Endothelial cell of umbilical vein (primary cell): ENCODE measurements at regions not wholly inside any gene's neighbourhood (a gene's known extent, or its start where the extent isn't known, plus 50 kb on each side); places are given as distances from the start of the nearest gene placed in this dataset.

ENCODE experiments used
- BruUV-seq: library from RNA; stranded (reverse); fragments of 400-500 nt; replicated peaks from 2 replicates; lab custom pipeline; 2021; lab: Mats Ljungman, UMichigan
- CTCF ChIA-PET: fragments of 300-600, 350-600 bp; sonication (Branson Sonifier 250); formaldehyde crosslinking; loops from one replicate; lab custom pipeline; 2021; ENCODE audit warnings: antibody characterized with exemption, inconsistent platforms; lab: Charles Lee
- POLR2A ChIA-PET: fragments of 300-600, 350-600 bp; sonication (Branson Sonifier 250); formaldehyde crosslinking; loops from one replicate; lab custom pipeline; 2021; ENCODE audit warnings: antibody characterized with exemption, inconsistent platforms; lab: Charles Lee
- DNase-seq: peaks from one replicate; pipeline ENCODE4 v3.0.0-alpha.2; 2011; ENCODE audit warnings: low read depth, low spot score
- FAIRE-seq: peaks from 2 replicates; lab custom pipeline; 2011; peaks lifted over from hg19 to GRCh38; lab: Jason Lieb, UNC
- H2AFZ ChIP-seq: 2 replicates; pipeline ENCODE4 v1.6.0; 2012; ENCODE audit warnings: low read depth, low read length, control low read depth, inconsistent platforms
- H3K27ac ChIP-seq: 2 replicates; pipeline ENCODE4 v1.5.1; 2011; ENCODE audit warnings: low read depth, mild to moderate bottlenecking, control low read depth, low read length, moderate library complexity; ENCODE audit not compliant: insufficient read depth
- H3K27me3 ChIP-seq, 2 experiments: 2 replicates each; pipeline versions ENCODE4 v1.6.0 to v1.6.1; 2011; ENCODE audit warnings: low read length in 2 of 2, mixed read lengths in 1 of 2; ENCODE audit not compliant: control insufficient read depth in 2 of 2, insufficient read depth in 2 of 2
- H3K36me3 ChIP-seq, 2 experiments: 2 replicates in 1 of 2; 3 replicates in 1 of 2; pipeline ENCODE4 v1.5.1; 2011; ENCODE audit warnings: low read length in 2 of 2, mild to moderate bottlenecking in 1 of 2, moderate library complexity in 1 of 2; ENCODE audit not compliant: control insufficient read depth in 2 of 2, insufficient read depth in 2 of 2; ENCODE audit errors: extremely low read depth in 1 of 2
- H3K4me1 ChIP-seq: 3 replicates; pipeline ENCODE4 v1.5.1; 2011; ENCODE audit warnings: mild to moderate bottlenecking, low read length; ENCODE audit not compliant: control insufficient read depth, insufficient read depth; ENCODE audit errors: extremely low read depth
- H3K4me2 ChIP-seq: 2 replicates; pipeline ENCODE4 v1.6.1; 2011; ENCODE audit warnings: low read length, control low read depth, mixed read lengths; ENCODE audit not compliant: insufficient read depth
- H3K4me3 ChIP-seq, 3 experiments: fragments of 200-600 bp in 1 of 3; sonication (generic), shearing (Covaris generic) in 1 of 3; replicated peaks in 1 of 3; 2 replicates each; pipeline ENCODE4 v1.5.1; 2011 to 2016; ENCODE audit warnings: control low read depth in 3 of 3, low read length in 3 of 3, mild to moderate bottlenecking in 2 of 3, inconsistent platforms in 1 of 3, low read depth in 1 of 3, moderate library complexity in 1 of 3; ENCODE audit not compliant: insufficient read depth in 1 of 3
- H3K79me2 ChIP-seq: 2 replicates; pipeline ENCODE4 v1.6.0; 2012; ENCODE audit warnings: low read length, inconsistent platforms; ENCODE audit not compliant: control insufficient read depth, insufficient read depth
- H3K9ac ChIP-seq: replicated peaks from 2 replicates; pipeline ENCODE3; 2011; ENCODE audit warnings: low read length, control low read depth; ENCODE audit not compliant: insufficient read depth; ENCODE audit errors: extremely low read depth
- H3K9me1 ChIP-seq: replicated peaks from 3 replicates; pipeline ENCODE4 v1.6.0; 2011; ENCODE audit warnings: mild to moderate bottlenecking, low read length; ENCODE audit not compliant: control insufficient read depth, insufficient read depth; ENCODE audit errors: extremely low read depth
- H3K9me3 ChIP-seq: replicated peaks from 2 replicates; pipeline ENCODE4 v1.5.1; 2012; ENCODE audit warnings: low read length, inconsistent platforms; ENCODE audit not compliant: control insufficient read depth, insufficient read depth
- H4K20me1 ChIP-seq: replicated peaks from 2 replicates; pipeline ENCODE3; 2011; ENCODE audit warnings: mild to moderate bottlenecking, low read length; ENCODE audit not compliant: control insufficient read depth, insufficient read depth; ENCODE audit errors: extremely low read depth
- CTCF ChIP-seq, 2 donors: IDR thresholded peaks; 1 replicate in 1 of 2; 2 replicates in 1 of 2; pipeline ENCODE4 v1.5.1; 2011; ENCODE audit warnings: low read length in 2 of 2, mild to moderate bottlenecking in 2 of 2, moderate library complexity in 2 of 2, control low read depth in 1 of 2, inconsistent platforms in 1 of 2, low read depth in 1 of 2; ENCODE audit not compliant: insufficient read depth in 1 of 2; ENCODE audit errors: extremely low read depth in 1 of 2
- EZH2 ChIP-seq: IDR thresholded peaks from 2 replicates; pipeline ENCODE4 v1.6.1; 2012; ENCODE audit warnings: borderline replicate concordance, low read depth, mild to moderate bottlenecking, moderate library complexity, low read length, inconsistent platforms; ENCODE audit not compliant: severe bottlenecking
- FOS ChIP-seq: IDR thresholded peaks from 2 replicates; pipeline ENCODE4 v1.6.1; 2011; ENCODE audit warnings: mild to moderate bottlenecking, low read length, moderate library complexity, borderline replicate concordance; ENCODE audit not compliant: insufficient read depth
- GATA2 ChIP-seq: IDR thresholded peaks from 2 replicates; pipeline ENCODE4 v1.7.0; 2011; ENCODE audit warnings: low read depth, mild to moderate bottlenecking, moderate library complexity, mixed read lengths, low read length; ENCODE audit not compliant: insufficient read length, insufficient read depth
- JUN ChIP-seq: IDR thresholded peaks from 2 replicates; pipeline ENCODE4 v1.6.1; 2011; ENCODE audit warnings: borderline replicate concordance, low read depth; ENCODE audit not compliant: insufficient read length, insufficient read depth
- MAX ChIP-seq: IDR thresholded peaks from 2 replicates; pipeline ENCODE4 v1.6.1; 2011; ENCODE audit not compliant: insufficient read depth, insufficient read length
- MYC ChIP-seq: IDR thresholded peaks from one replicate; pipeline ENCODE4 v1.6.1; 2011; ENCODE audit warnings: mild to moderate bottlenecking, low read depth, low read length
- POLR2A ChIP-seq: IDR thresholded peaks from 2 replicates; pipeline ENCODE4 v1.6.1; 2012; ENCODE audit warnings: low read depth, mild to moderate bottlenecking, control low read depth, low read length
- POLR2AphosphoS5 ChIP-seq: IDR thresholded peaks from 2 replicates; pipeline ENCODE4 v1.6.1; 2012; ENCODE audit warnings: low read depth, mild to moderate bottlenecking, control low read depth, low read length, moderate library complexity; ENCODE audit not compliant: insufficient read depth
- dilution Hi-C: fragments of 300-500 bp; cut with MboI; formaldehyde crosslinking; loops from one replicate; pipeline ENCODE4 v1.15.0; 2019; ENCODE audit warnings: low sequenced_read_pairs; ENCODE audit not compliant: extremely low pct_ligation_motif_present
- intact Hi-C: fragments of 100-400 bp; cut with micrococcal nuclease; formaldehyde crosslinking; loops from one replicate; pipeline ENCODE4 v1.10.0; 2022

- dilution Hi-C loops, result no loop called here
- H3K36me3 ChIP-seq, result no peaks in the 10 kb centered on the region
These were observed 88.3 kb upstream of the CTNND2 start for GRCh38 chr5:11992518-11992917.

More at GRCh38 chr5:11992518-11992917, 88.3 kb upstream of the CTNND2 start:
- intact Hi-C loops, result no loop called here
- Histone ChIP-seq H3K9me3 (peaks cover 5% of the 10 kb centered on the region), H3K9ac (no peak overlapping the region), H3K4me1 (no peaks in the 10 kb centered on the region), H3K4me2 (no peak overlapping the region), H3K27ac (no peak overlapping the region), H3K4me3 (no peak overlapping the region), H4K20me1 (no peaks in the 10 kb centered on the region), H3K79me2 (no peaks in the 10 kb centered on the region), H3K27me3 (no peaks in the 10 kb centered on the region), H3K9me1 (no peaks in the 10 kb centered on the region), H2AFZ (no peak overlapping the region)
- POLR2A ChIA-PET, result no interaction called here
- DNase-seq (no peak), FAIRE-seq (no peak)
- CTCF ChIA-PET, result no interaction called here
- BruUV-seq, result no TSS peak
- TF ChIP-seq EZH2 (no peak), MYC (no peak), POLR2AphosphoS5 (no peak), JUN (no peak), MAX (no peak), FOS (no peak), CTCF (IDR thresholded peaks at IDR 0.05; ENCODE audit: extremely low read depth in 1 of 2, insufficient read depth in 1 of 2, low read depth in 1 of 2, low read length in 2 of 2) (no peak), POLR2A (no peak), GATA2 (no peak)
